K562 (cell line): ENCODE measurements at regions not wholly inside any gene's neighbourhood (a gene's known extent, or its start where the extent isn't known, plus 50 kb on each side); places are given as distances from the start of the nearest gene placed in this dataset.

ENCODE experiments used
- BCL6 ChIP-seq: fragments of 250-450 bp; sonication (Bioruptor Pico); IDR thresholded peaks from 2 replicates; pipeline ENCODE4 v1.4.0; 2020
- CHD2 ChIP-seq: IDR thresholded peaks from 2 replicates; pipeline ENCODE4 v1.6.1; 2011; ENCODE audit warnings: low read depth, low read length
- E2F1 ChIP-seq: sonication (generic); formaldehyde crosslinking; IDR thresholded peaks from 2 replicates; pipeline ENCODE4 v1.8.1; 2023; ENCODE audit warnings: mild to moderate bottlenecking, missing genetic modification reagents, moderate library complexity
- FOXJ3 ChIP-seq: sonication (generic); formaldehyde crosslinking; IDR thresholded peaks from 2 replicates; pipeline ENCODE4 v1.4.0; 2020; ENCODE audit warnings: mild to moderate bottlenecking, missing genetic modification reagents
- FOXM1 ChIP-seq, 2 experiments: fragments of 450-650 bp in 1 of 2; sonication (generic) in 1 of 2; formaldehyde crosslinking in 1 of 2; IDR thresholded peaks; 2 replicates each; pipeline versions ENCODE4 v1.6.1 to v1.9.0; 2017 to 2022; ENCODE audit warnings: low read depth in 2 of 2, mild to moderate bottlenecking in 2 of 2, missing genetic modification reagents in 1 of 2, moderate library complexity in 1 of 2
- HDAC2 ChIP-seq: fragments of 450-650 bp; IDR thresholded peaks from 2 replicates; pipeline ENCODE4 v1.6.1; 2016; ENCODE audit warnings: mild to moderate bottlenecking
- JUNB ChIP-seq: fragments of 450-650 bp; formaldehyde crosslinking; conservative IDR thresholded peaks from 2 replicates; pipeline ENCODE4 v1.4.0; 2020; ENCODE audit warnings: mild to moderate bottlenecking
- KLF16 ChIP-seq: IDR thresholded peaks from 2 replicates; pipeline ENCODE4 v1.6.1; 2016; ENCODE audit warnings: antibody characterized with exemption
- MAFF ChIP-seq: IDR thresholded peaks from 2 replicates; pipeline ENCODE4 v1.6.1; 2012; ENCODE audit warnings: low read length, improper control_type of control experiment
- MYNN ChIP-seq, 2 experiments: sonication (generic); formaldehyde crosslinking in 1 of 2; IDR thresholded peaks; 2 replicates each; pipeline versions ENCODE4 v1.5.0 to v1.6.1; 2016 to 2020; ENCODE audit warnings: antibody characterized with exemption in 1 of 2, missing genetic modification reagents in 1 of 2
- SNRNP70 ChIP-seq: fragments of 200-400 bp; formaldehyde crosslinking; optimal IDR thresholded peaks from 2 replicates; pipeline ENCODE3; 2017; ENCODE audit warnings: low read depth, low read length
- ZFPM2 ChIP-seq: fragments of 250-450 bp; sonication (Bioruptor Pico); IDR thresholded peaks from 2 replicates; pipeline ENCODE4 v1.5.1; 2022; ENCODE audit warnings: mild to moderate bottlenecking
- TF ChIP-seq, protein P1 (sequence below): sonication (generic); formaldehyde crosslinking; IDR thresholded peaks from 2 replicates; pipeline ENCODE4 v1.8.1; 2023; ENCODE audit warnings: mild to moderate bottlenecking, missing genetic modification reagents
- TF ChIP-seq, protein P2 (sequence below): sonication (generic); formaldehyde crosslinking; IDR thresholded peaks from 2 replicates; pipeline ENCODE4 v1.9.0; 2022; ENCODE audit warnings: mild to moderate bottlenecking, missing genetic modification reagents

DNA sequence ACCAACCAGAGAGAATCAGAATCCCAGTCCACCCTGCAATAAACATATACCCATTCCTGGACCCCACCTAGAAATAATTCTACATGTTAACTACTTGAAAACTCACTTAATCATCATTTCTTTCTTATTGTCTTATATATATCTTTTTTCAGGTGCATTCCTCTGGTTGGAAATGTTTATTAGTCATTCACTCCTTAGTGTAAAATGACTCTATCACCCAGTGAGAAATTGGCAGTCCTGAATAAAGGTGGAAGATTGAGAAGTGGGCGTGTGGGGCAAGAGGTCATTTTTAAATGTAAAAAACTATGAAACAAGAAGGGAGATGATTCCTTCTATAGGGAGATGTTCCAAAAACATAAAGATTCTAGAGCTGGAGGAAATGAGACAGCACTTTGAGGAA lies 101.2 kb upstream of the MBNL2 start:
- TF ChIP-seq ZFPM2 (CRISPR knock-in tag) (no peak), BCL6 (CRISPR knock-in tag) (no peak), CHD2 (no peak), HDAC2 (no peak), E2F1 (CRISPR knock-in tag) (no peak), MYNN (IDR thresholded peaks at IDR 0.05) (no peak), MYNN (CRISPR knock-in tag; IDR thresholded peaks at IDR 0.05) (no peak), SNRNP70 (no peak), FOXM1 (IDR thresholded peaks at IDR 0.05; ENCODE audit: low read depth) (no peak), FOXM1 (CRISPR knock-in tag; IDR thresholded peaks at IDR 0.05; ENCODE audit: low read depth) (no peak), JUNB (CRISPR knock-in tag) (no peak), FOXJ3 (no peak), KLF16 (no peak), MAFF (no peak)
- TF ChIP-seq, protein P1, sequence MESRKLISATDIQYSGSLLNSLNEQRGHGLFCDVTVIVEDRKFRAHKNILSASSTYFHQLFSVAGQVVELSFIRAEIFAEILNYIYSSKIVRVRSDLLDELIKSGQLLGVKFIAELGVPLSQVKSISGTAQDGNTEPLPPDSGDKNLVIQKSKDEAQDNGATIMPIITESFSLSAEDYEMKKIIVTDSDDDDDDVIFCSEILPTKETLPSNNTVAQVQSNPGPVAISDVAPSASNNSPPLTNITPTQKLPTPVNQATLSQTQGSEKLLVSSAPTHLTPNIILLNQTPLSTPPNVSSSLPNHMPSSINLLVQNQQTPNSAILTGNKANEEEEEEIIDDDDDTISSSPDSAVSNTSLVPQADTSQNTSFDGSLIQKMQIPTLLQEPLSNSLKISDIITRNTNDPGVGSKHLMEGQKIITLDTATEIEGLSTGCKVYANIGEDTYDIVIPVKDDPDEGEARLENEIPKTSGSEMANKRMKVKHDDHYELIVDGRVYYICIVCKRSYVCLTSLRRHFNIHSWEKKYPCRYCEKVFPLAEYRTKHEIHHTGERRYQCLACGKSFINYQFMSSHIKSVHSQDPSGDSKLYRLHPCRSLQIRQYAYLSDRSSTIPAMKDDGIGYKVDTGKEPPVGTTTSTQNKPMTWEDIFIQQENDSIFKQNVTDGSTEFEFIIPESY: no peak
- TF ChIP-seq, protein P2, sequence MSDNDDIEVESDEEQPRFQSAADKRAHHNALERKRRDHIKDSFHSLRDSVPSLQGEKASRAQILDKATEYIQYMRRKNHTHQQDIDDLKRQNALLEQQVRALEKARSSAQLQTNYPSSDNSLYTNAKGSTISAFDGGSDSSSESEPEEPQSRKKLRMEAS (CRISPR knock-in tag): no peak
